SU-DHL-6 (cell line): ENCODE measurements at regions not wholly inside any gene's neighbourhood (a gene's known extent, or its start where the extent isn't known, plus 50 kb on each side); places are given as distances from the start of the nearest gene placed in this dataset.
"Not testable (repeated sequence)": the region's sequence is repeated elsewhere in the genome, so short reads cannot be mapped to it uniquely, and the experiment has no call there.

Source experiments
- H2AFZ ChIP-seq: fragments of 200-600 bp; sonication (generic); 2 replicates; pipeline ENCODE4 v1.6.1; 2014; ENCODE audit warnings: low read depth, mild to moderate bottlenecking, moderate library complexity, mixed read lengths, antibody characterized with exemption, low read length; ENCODE audit not compliant: severe bottlenecking
- H3F3A ChIP-seq: fragments of 200-600 bp; shearing (Covaris generic); 2 replicates; pipeline ENCODE4 v1.6.0; 2016; ENCODE audit warnings: antibody characterized with exemption, mild to moderate bottlenecking; ENCODE audit not compliant: insufficient read depth
- H3K27ac ChIP-seq: fragments of 200-600 bp; sonication (generic); 2 replicates; pipeline ENCODE4 v1.5.1; 2016; ENCODE audit warnings: low read depth, mild to moderate bottlenecking, low read length, moderate library complexity, mixed read lengths
- H3K27me3 ChIP-seq: fragments of 200-600 bp; sonication (generic), shearing (Covaris generic); 2 replicates; pipeline ENCODE4 v1.6.0; 2014; ENCODE audit warnings: mild to moderate bottlenecking, low read length
- H3K36me3 ChIP-seq: fragments of 200-600 bp; sonication (generic); 2 replicates; pipeline ENCODE4 v1.6.1; 2014; ENCODE audit warnings: mild to moderate bottlenecking, low read length, mixed read lengths
- H3K4me2 ChIP-seq: fragments of 300-600, 200-600 bp; shearing (Covaris generic), sonication (generic); 2 replicates; pipeline ENCODE4 v1.6.0; 2014; ENCODE audit warnings: low read length, low read depth, mild to moderate bottlenecking; ENCODE audit not compliant: poor library complexity, severe bottlenecking
- H3K4me3 ChIP-seq: fragments of 200-600 bp; sonication (generic); 2 replicates; pipeline ENCODE4 v1.5.1; 2014; ENCODE audit warnings: antibody characterized with exemption, low read length, mild to moderate bottlenecking, mixed read lengths; ENCODE audit not compliant: insufficient read depth, poor library complexity, severe bottlenecking
- H3K79me2 ChIP-seq: fragments of 200-600 bp; sonication (generic); 2 replicates; pipeline ENCODE4 v1.6.1; 2014; ENCODE audit warnings: mild to moderate bottlenecking, low read length, moderate library complexity; ENCODE audit not compliant: insufficient read depth
- H3K9ac ChIP-seq: fragments of 200-600 bp; sonication (generic); 2 replicates; pipeline ENCODE4 v1.7.0; 2014; ENCODE audit warnings: mild to moderate bottlenecking, low read length
- H3K9me2 ChIP-seq: fragments of 200-600 bp; sonication (generic); replicated peaks from 2 replicates; pipeline ENCODE4 v1.6.1; 2014; ENCODE audit warnings: low read length; ENCODE audit not compliant: insufficient read depth
- H3K9me3 ChIP-seq: fragments of 200-600 bp; sonication (generic); 2 replicates; pipeline ENCODE4 v1.6.1; 2014; ENCODE audit warnings: low read length, mixed read lengths; ENCODE audit not compliant: insufficient read depth
- H4K20me1 ChIP-seq: fragments of 200-600 bp; sonication (generic); 2 replicates; pipeline ENCODE4 v1.6.1; 2014; ENCODE audit warnings: low read depth, mild to moderate bottlenecking, antibody characterized with exemption, low read length, moderate library complexity, mixed read lengths
- CTCF ChIP-seq: fragments of 200-600 bp; sonication (generic); IDR thresholded peaks from one replicate; pipeline ENCODE4 v1.5.1; 2017; ENCODE audit warnings: antibody characterized with exemption, mild to moderate bottlenecking, low read length, moderate library complexity; ENCODE audit not compliant: insufficient read depth, poor library complexity, severe bottlenecking
- EZH2phosphoT487 ChIP-seq: fragments of 200-600 bp; sonication (generic), shearing (Covaris generic); conservative IDR thresholded peaks from 2 replicates; pipeline ENCODE4 v1.6.1; 2018; ENCODE audit warnings: mild to moderate bottlenecking, antibody characterized with exemption, low read length, moderate library complexity, mixed read lengths

- no peaks in the 10 kb centered on the region for H3K79me2 ChIP-seq
- H3K9me2 ChIP-seq: no peaks in the 10 kb centered on the region
- no peaks in the 10 kb centered on the region for H3K27me3 ChIP-seq
- no peaks in the 10 kb centered on the region for H3F3A ChIP-seq
- H2AFZ ChIP-seq: peak overlapping the region; percentile 47
- H3K4me2 ChIP-seq: no peak overlapping the region
- TF ChIP-seq CTCF (no peak), EZH2phosphoT487 (no peak)
- H4K20me1 ChIP-seq: no peaks in the 10 kb centered on the region
- no peak overlapping the region for H3K4me3 ChIP-seq
- no peaks in the 10 kb centered on the region for H3K36me3 ChIP-seq
- no peaks in the 10 kb centered on the region for H3K9me3 ChIP-seq
- H3K9ac ChIP-seq: no peak overlapping the region
- H3K27ac ChIP-seq: no peak overlapping the region
Observed at GRCh38 chr3:59171491-59171890, 121.7 kb upstream of the CFAP20DC start.

- not testable (repeated sequence) for H3K9ac ChIP-seq, H3F3A ChIP-seq, H3K27me3 ChIP-seq, H4K20me1 ChIP-seq, H3K27ac ChIP-seq, H3K36me3 ChIP-seq, H3K9me2 ChIP-seq, H3K9me3 ChIP-seq, H3K4me2 ChIP-seq, H3K79me2 ChIP-seq, H2AFZ ChIP-seq, H3K4me3 ChIP-seq
Observed at GRCh38 chr3:59170166-59170565, 120.3 kb upstream of the CFAP20DC start.

GRCh38 chr3:59167756-59168155, 117.9 kb upstream of the CFAP20DC start:
- TF ChIP-seq CTCF: no peak
- no peak for TF ChIP-seq EZH2phosphoT487
- no peaks in the 10 kb centered on the region for H3F3A ChIP-seq
- H3K9ac ChIP-seq: no peak overlapping the region
- no peaks in the 10 kb centered on the region for H3K79me2 ChIP-seq
- H3K9me2 ChIP-seq: no peaks in the 10 kb centered on the region
- no peak overlapping the region for H2AFZ ChIP-seq
- H3K27ac ChIP-seq: no peak overlapping the region
- no peak overlapping the region for H3K4me2 ChIP-seq
- H3K27me3 ChIP-seq: no peaks in the 10 kb centered on the region
- no peak overlapping the region for H3K4me3 ChIP-seq
- no peaks in the 10 kb centered on the region for H4K20me1 ChIP-seq
- no peaks in the 10 kb centered on the region for H3K36me3 ChIP-seq
- H3K9me3 ChIP-seq: no peaks in the 10 kb centered on the region

- H4K20me1 ChIP-seq: no peaks in the 10 kb centered on the region
- H3K9ac ChIP-seq: no peak overlapping the region
- no peak overlapping the region for H3K4me2 ChIP-seq
- TF ChIP-seq EZH2phosphoT487 (no peak), CTCF (no peak)
- H3K79me2 ChIP-seq: no peaks in the 10 kb centered on the region
- H3K4me3 ChIP-seq: no peak overlapping the region
- no peaks in the 10 kb centered on the region for H3K9me3 ChIP-seq
- no peaks in the 10 kb centered on the region for H3F3A ChIP-seq
- no peaks in the 10 kb centered on the region for H3K27me3 ChIP-seq
- H2AFZ ChIP-seq: no peak overlapping the region
- H3K27ac ChIP-seq: no peak overlapping the region
- H3K9me2 ChIP-seq: no peaks in the 10 kb centered on the region
- H3K36me3 ChIP-seq: no peaks in the 10 kb centered on the region
Observed at GRCh38 chr3:59163953-59164352, 114.1 kb upstream of the CFAP20DC start.
